Body of pancreas (tissue), 4 donors: ENCODE measurements at regions not wholly inside any gene's neighbourhood (a gene's known extent, or its start where the extent isn't known, plus 50 kb on each side); places are given as distances from the start of the nearest gene placed in this dataset.

ENCODE experiments used
- CTCF ChIP-seq, 7 experiments: fragments of 450-650 bp in 4 of 7; fragments of 200-600 bp in 3 of 7; sonication (generic) in 3 of 7; IDR thresholded peaks; one replicate each; pipeline ENCODE4 v1.5.1; 2016 to 2019; ENCODE audit warnings: antibody characterized with exemption in 7 of 7
- POLR2A ChIP-seq, 3 donors: fragments of 450-650 bp; IDR thresholded peaks; one replicate each; pipeline ENCODE4 v1.6.1; 2016; ENCODE audit warnings: antibody characterized with exemption in 3 of 3, mild to moderate bottlenecking in 2 of 3

DNA sequence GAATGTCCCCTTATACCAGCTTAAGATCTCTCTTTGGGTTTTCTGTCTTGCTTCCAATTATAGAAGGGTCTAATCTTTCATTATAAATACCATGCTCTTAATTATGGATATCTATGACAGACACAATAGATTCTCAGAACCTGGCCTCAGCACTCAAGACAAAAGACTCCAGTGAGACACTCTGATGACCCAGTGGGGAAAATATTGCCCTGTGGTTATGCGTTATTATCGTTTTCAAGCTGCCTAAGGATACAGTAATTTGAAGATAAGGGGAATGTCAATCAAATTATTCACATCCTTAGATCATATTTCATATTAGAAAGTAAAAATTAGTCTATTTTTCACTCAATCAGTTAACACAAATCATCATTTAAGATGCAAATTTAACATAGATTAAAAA lies 748.8 kb downstream of the XPNPEP1 start:
- TF ChIP-seq CTCF (IDR thresholded peaks at IDR 0.05) (no peak), POLR2A (IDR thresholded peaks at IDR 0.05) (no peak)
